ENCODE measurements at regions not wholly inside any gene's neighbourhood (a gene's known extent, or its start where the extent isn't known, plus 50 kb on each side); places are given as distances from the start of the nearest gene placed in this dataset.

- DNase-seq: no peak
Measured at GRCh38 chr3:30269751-30270445, 336.5 kb upstream of the TGFBR2 start.

- DNase-seq: no peak
Measured at GRCh38 chr3:30271781-30272180, 334.6 kb upstream of the TGFBR2 start.

- no peak for DNase-seq
Measured at GRCh38 chr3:30273304-30274072, 332.9 kb upstream of the TGFBR2 start.

- DNase-seq: no peak
Measured at GRCh38 chr3:30277494-30277893, 328.9 kb upstream of the TGFBR2 start.

- DNase-seq: no peak
Measured at GRCh38 chr3:30281526-30281925, 324.9 kb upstream of the TGFBR2 start.

- DNase-seq: no peak
Measured at GRCh38 chr3:30282154-30282696, 324.2 kb upstream of the TGFBR2 start.

GRCh38 chr3:30285188-30286006 lies 321.0 kb upstream of the TGFBR2 start:
- DNase-seq: no peak

GRCh38 chr3:30286007-30286669 lies 320.3 kb upstream of the TGFBR2 start:
- DNase-seq: peak; percentile 60

GRCh38 chr3:30286811-30287210 lies 319.6 kb upstream of the TGFBR2 start:
- no peak for DNase-seq

- no peak for DNase-seq
Measured at GRCh38 chr3:30288830-30289229, 317.6 kb upstream of the TGFBR2 start.

- no peak for DNase-seq
Measured at GRCh38 chr3:30289324-30289723, 317.1 kb upstream of the TGFBR2 start.

GRCh38 chr3:30289766-30290165 lies 316.6 kb upstream of the TGFBR2 start:
- DNase-seq: no peak

- no peak for DNase-seq
Measured at GRCh38 chr3:30290479-30290878, 315.9 kb upstream of the TGFBR2 start.

GRCh38 chr3:30292192-30292893 lies 314.1 kb upstream of the TGFBR2 start:
- DNase-seq: peak; percentile 3

GRCh38 chr3:30293621-30294240 lies 312.7 kb upstream of the TGFBR2 start:
- peak; percentile 4 for DNase-seq

GRCh38 chr3:30294241-30294667 lies 312.1 kb upstream of the TGFBR2 start:
- DNase-seq: peak; percentile 66

GRCh38 chr3:30297112-30297511 lies 309.3 kb upstream of the TGFBR2 start:
- no peak for DNase-seq

GRCh38 chr3:30299674-30300385 lies 306.6 kb upstream of the TGFBR2 start:
- DNase-seq: no peak

GRCh38 chr3:30300809-30301208 lies 305.6 kb upstream of the TGFBR2 start:
- DNase-seq: no peak

GRCh38 chr3:30302027-30302426 lies 304.4 kb upstream of the TGFBR2 start:
- no peak for DNase-seq

- DNase-seq: no peak
Measured at GRCh38 chr3:30303770-30304169, 302.6 kb upstream of the TGFBR2 start.

Data from NCI-H345 (cell line).